Dermis blood vessel endothelial cell (primary cell): ENCODE measurements at regions not wholly inside any gene's neighbourhood (a gene's known extent, or its start where the extent isn't known, plus 50 kb on each side); places are given as distances from the start of the nearest gene placed in this dataset.

Source experiments
- DNase-seq: peaks from one replicate; pipeline ENCODE4 v3.0.0; 2010

- DNase-seq: no peak
These were observed 169.7 kb downstream of the KLF5 start for GRCh38 chr13:73228546-73228945.

GRCh38 chr13:73225990-73226389 lies 167.2 kb downstream of the KLF5 start:
- DNase-seq: no peak

GRCh38 chr13:73224703-73225102 lies 165.9 kb downstream of the KLF5 start:
- DNase-seq: no peak

- no peak for DNase-seq
These were observed 164.6 kb downstream of the KLF5 start for GRCh38 chr13:73223372-73223781.

GRCh38 chr13:73222627-73223305 lies 164.0 kb downstream of the KLF5 start:
- DNase-seq: no peak

- DNase-seq: no peak
These were observed 162.3 kb downstream of the KLF5 start for GRCh38 chr13:73220966-73221720.

GRCh38 chr13:73218181-73218580 lies 159.4 kb downstream of the KLF5 start:
- no peak for DNase-seq

- DNase-seq: no peak
These were observed 157.6 kb downstream of the KLF5 start for GRCh38 chr13:73216381-73216831.

GRCh38 chr13:73215823-73216222 lies 157.0 kb downstream of the KLF5 start:
- no peak for DNase-seq

- DNase-seq: no peak
These were observed 153.7 kb downstream of the KLF5 start for GRCh38 chr13:73212482-73212881.

- no peak for DNase-seq
These were observed 151.5 kb downstream of the KLF5 start for GRCh38 chr13:73210218-73210883.

- no peak for DNase-seq
These were observed 146.1 kb downstream of the KLF5 start for GRCh38 chr13:73204952-73205351.

GRCh38 chr13:73201626-73202025 lies 142.8 kb downstream of the KLF5 start:
- DNase-seq: no peak

GRCh38 chr13:73198991-73199411 lies 140.2 kb downstream of the KLF5 start:
- no peak for DNase-seq

GRCh38 chr13:73195091-73195490 lies 136.3 kb downstream of the KLF5 start:
- no peak for DNase-seq

- DNase-seq: no peak
These were observed 135.5 kb downstream of the KLF5 start for GRCh38 chr13:73194310-73194709.

GRCh38 chr13:73193554-73193953 lies 134.7 kb downstream of the KLF5 start:
- no peak for DNase-seq

- no peak for DNase-seq
These were observed 131.7 kb downstream of the KLF5 start for GRCh38 chr13:73190477-73190876.

- no peak for DNase-seq
These were observed 131.0 kb downstream of the KLF5 start for GRCh38 chr13:73189776-73190175.

GRCh38 chr13:73189362-73189761 lies 130.6 kb downstream of the KLF5 start:
- DNase-seq: no peak

GRCh38 chr13:73187106-73187505 lies 128.3 kb downstream of the KLF5 start:
- no peak for DNase-seq

- DNase-seq: no peak
These were observed 121.0 kb downstream of the KLF5 start for GRCh38 chr13:73179650-73180274.

GRCh38 chr13:73177916-73178565 lies 119.2 kb downstream of the KLF5 start:
- no peak for DNase-seq
